ENCODE measurements at regions not wholly inside any gene's neighbourhood (a gene's known extent, or its start where the extent isn't known, plus 50 kb on each side); places are given as distances from the start of the nearest gene placed in this dataset.

- H3K27me3 ChIP-seq (ENCODE audit: insufficient read depth, low read length): no peaks in the 10 kb centered on the region
- no peaks in the 10 kb centered on the region for H3K79me2 ChIP-seq (ENCODE audit: insufficient read depth, low read length)
- H3K36me3 ChIP-seq (ENCODE audit: insufficient read depth, low read length): no peaks in the 10 kb centered on the region
- TF ChIP-seq CTCF (IDR thresholded peaks at IDR 0.05; ENCODE audit: low read length): no peak
- no peak for TF ChIP-seq EZH2 (IDR thresholded peaks at IDR 0.05; ENCODE audit: borderline replicate concordance, low read length)
- no peak overlapping the region for H2AFZ ChIP-seq (ENCODE audit: low read length)
- no peaks in the 10 kb centered on the region for H4K20me1 ChIP-seq (ENCODE audit: insufficient read depth, low read length)
- H3K9ac ChIP-seq (ENCODE audit: low read length): no peak overlapping the region
- H3K4me2 ChIP-seq (ENCODE audit: low read length): no peak overlapping the region
- H3K4me1 ChIP-seq (ENCODE audit: insufficient read depth, low read length, severe bottlenecking): no peaks in the 10 kb centered on the region
- H3F3A ChIP-seq (ENCODE audit: insufficient read depth, low read length): no peaks in the 10 kb centered on the region
- no peaks in the 10 kb centered on the region for H3K9me2 ChIP-seq (ENCODE audit: low read depth, low read length)
- no peak overlapping the region for H3K4me3 ChIP-seq (ENCODE audit: low read depth, low read length, poor library complexity, severe bottlenecking)
- no peak overlapping the region for H3K27ac ChIP-seq (ENCODE audit: low read depth, low read length, poor library complexity, severe bottlenecking)
- H3K9me3 ChIP-seq (ENCODE audit: low read length): no peaks in the 10 kb centered on the region
These were observed 803.8 kb upstream of the AMOT start for GRCh38 chrX:113644426-113644825.

- Histone ChIP-seq H3K4me2 (ENCODE audit: low read length) (no peak overlapping the region), H3F3A (ENCODE audit: insufficient read depth, low read length) (no peaks in the 10 kb centered on the region), H3K9me3 (ENCODE audit: low read length) (no peaks in the 10 kb centered on the region), H3K9ac (ENCODE audit: low read length) (no peak overlapping the region), H3K4me3 (ENCODE audit: low read depth, low read length, poor library complexity, severe bottlenecking) (no peak overlapping the region), H3K27ac (ENCODE audit: low read depth, low read length, poor library complexity, severe bottlenecking) (no peak overlapping the region), H3K79me2 (ENCODE audit: insufficient read depth, low read length) (no peaks in the 10 kb centered on the region), H3K4me1 (ENCODE audit: insufficient read depth, low read length, severe bottlenecking) (no peaks in the 10 kb centered on the region), H4K20me1 (ENCODE audit: insufficient read depth, low read length) (no peaks in the 10 kb centered on the region), H2AFZ (ENCODE audit: low read length) (no peak overlapping the region), H3K36me3 (ENCODE audit: insufficient read depth, low read length) (no peaks in the 10 kb centered on the region), H3K27me3 (ENCODE audit: insufficient read depth, low read length) (no peaks in the 10 kb centered on the region), H3K9me2 (ENCODE audit: low read depth, low read length) (no peaks in the 10 kb centered on the region)
- TF ChIP-seq CTCF (IDR thresholded peaks at IDR 0.05; ENCODE audit: low read length) (no peak), EZH2 (IDR thresholded peaks at IDR 0.05; ENCODE audit: borderline replicate concordance, low read length) (no peak)
These were observed 793.9 kb upstream of the AMOT start for GRCh38 chrX:113634565-113634964.

GRCh38 chrX:113629326-113629725 is 788.7 kb upstream of the AMOT start:
- no peaks in the 10 kb centered on the region for H3K4me1 ChIP-seq (ENCODE audit: insufficient read depth, low read length, severe bottlenecking)
- no peaks in the 10 kb centered on the region for H3K79me2 ChIP-seq (ENCODE audit: insufficient read depth, low read length)
- H2AFZ ChIP-seq (ENCODE audit: low read length): no peak overlapping the region
- no peaks in the 10 kb centered on the region for H3F3A ChIP-seq (ENCODE audit: insufficient read depth, low read length)
- no peaks in the 10 kb centered on the region for H3K9me3 ChIP-seq (ENCODE audit: low read length)
- H3K4me3 ChIP-seq (ENCODE audit: low read depth, low read length, poor library complexity, severe bottlenecking): no peak overlapping the region
- H3K9me2 ChIP-seq (ENCODE audit: low read depth, low read length): no peaks in the 10 kb centered on the region
- H3K27ac ChIP-seq (ENCODE audit: low read depth, low read length, poor library complexity, severe bottlenecking): no peak overlapping the region
- no peak overlapping the region for H3K4me2 ChIP-seq (ENCODE audit: low read length)
- H3K27me3 ChIP-seq (ENCODE audit: insufficient read depth, low read length): no peaks in the 10 kb centered on the region
- no peaks in the 10 kb centered on the region for H4K20me1 ChIP-seq (ENCODE audit: insufficient read depth, low read length)
- TF ChIP-seq EZH2 (IDR thresholded peaks at IDR 0.05; ENCODE audit: borderline replicate concordance, low read length) (no peak), CTCF (IDR thresholded peaks at IDR 0.05; ENCODE audit: low read length) (no peak)
- no peaks in the 10 kb centered on the region for H3K36me3 ChIP-seq (ENCODE audit: insufficient read depth, low read length)
- H3K9ac ChIP-seq (ENCODE audit: low read length): no peak overlapping the region

Data from OCI-LY1 (cell line).